Thyroid gland (tissue), 4 donors: ENCODE measurements at regions not wholly inside any gene's neighbourhood (a gene's known extent, or its start where the extent isn't known, plus 50 kb on each side); places are given as distances from the start of the nearest gene placed in this dataset.

Experiments
- CTCF ChIP-seq, 6 experiments: fragments of 200-600 bp in 3 of 6; fragments of 450-650 bp in 3 of 6; sonication (generic) in 3 of 6; IDR thresholded peaks; one replicate each; pipeline ENCODE4 v1.5.1; 2016 to 2019; ENCODE audit warnings: antibody characterized with exemption in 6 of 6, mild to moderate bottlenecking in 2 of 6, inconsistent platforms in 1 of 6, moderate library complexity in 1 of 6
- POLR2A ChIP-seq, 2 donors: fragments of 450-650 bp; IDR thresholded peaks; one replicate each; pipeline ENCODE4 v1.6.1; 2017; ENCODE audit warnings: antibody characterized with exemption in 2 of 2, mild to moderate bottlenecking in 2 of 2, moderate library complexity in 1 of 2

GRCh38 chr5:82719368-82719767 is 357.8 kb downstream of the TMEM167A start:
- TF ChIP-seq CTCF (IDR thresholded peaks at IDR 0.05): no peak
- no peak for TF ChIP-seq POLR2A (IDR thresholded peaks at IDR 0.05)
